ENCODE measurements at regions not wholly inside any gene's neighbourhood (a gene's known extent, or its start where the extent isn't known, plus 50 kb on each side); places are given as distances from the start of the nearest gene placed in this dataset.

DNA sequence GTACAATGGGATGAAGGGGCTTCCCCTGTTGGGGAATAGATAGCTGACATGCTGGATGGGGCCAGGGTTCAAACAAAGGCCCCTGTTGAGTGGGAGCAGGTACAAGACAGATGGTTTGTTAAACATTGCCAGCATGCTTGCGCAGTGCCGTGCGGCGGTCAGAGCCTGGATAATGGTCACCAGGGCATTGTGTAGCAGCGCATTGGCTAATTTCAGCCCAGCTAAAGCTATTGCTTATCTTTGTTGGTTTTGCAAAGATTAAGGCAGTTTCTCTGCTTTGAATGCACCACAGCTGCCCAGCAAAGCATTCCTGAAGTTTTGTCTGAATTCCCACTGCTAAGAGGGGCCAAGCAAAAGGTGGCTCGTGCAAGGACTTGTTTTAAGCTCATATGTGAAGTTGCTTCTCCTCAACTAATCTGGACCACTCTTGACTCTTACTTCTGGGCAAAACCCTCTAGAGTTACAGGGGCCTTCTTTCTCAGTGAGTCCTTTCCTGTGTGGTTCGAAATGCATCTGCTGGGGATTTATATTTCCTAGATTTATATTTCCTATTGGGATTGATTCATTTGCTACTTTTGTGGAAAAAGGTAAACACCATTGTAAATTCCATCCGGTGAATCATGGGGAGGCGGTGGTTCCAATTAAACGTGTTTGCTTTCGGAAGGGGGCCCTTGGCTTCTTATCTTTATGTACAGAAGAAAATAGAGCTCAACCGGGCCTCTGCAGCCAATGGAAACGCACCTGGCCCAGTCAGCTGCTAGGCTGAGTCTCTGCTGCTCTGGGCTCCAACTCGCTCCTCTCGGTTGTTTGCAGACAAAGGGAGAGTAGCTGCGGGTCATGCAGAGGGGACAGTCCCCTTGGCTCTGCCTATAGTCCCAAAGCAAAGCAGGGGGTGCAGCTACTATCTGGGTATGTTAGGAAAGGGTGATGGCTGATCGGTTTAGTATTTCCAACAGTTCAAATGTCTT, 72.1 kb downstream of the FOXA2 start:
- Histone ChIP-seq H3K9ac (replicated peaks in 1 of 4; ENCODE audit: extremely low read depth in 1 of 4, low read depth in 3 of 4, low read length in 3 of 4) (no peak overlapping the region), H4K8ac (ENCODE audit: extremely low read depth, insufficient read depth, low read length) (no peak overlapping the region), H2BK120ac (replicated peaks; ENCODE audit: low read depth, low read length) (no peak overlapping the region), H4K20me1 (replicated peaks in 1 of 2; ENCODE audit: control insufficient read depth in 1 of 2, insufficient read depth in 2 of 2, low read length in 2 of 2) (no peaks in the 10 kb centered on the region), H4K5ac (ENCODE audit: insufficient read length, low read depth, low read length) (no peak overlapping the region), H2BK5ac (ENCODE audit: low read depth, low read length) (no peak overlapping the region), H3K4me1 (replicated peaks in 1 of 4; ENCODE audit: control insufficient read depth in 3 of 4, insufficient read depth in 4 of 4, low read length in 3 of 4) (no peaks in the 10 kb centered on the region; a peak in 1 of 7 replicates), H3K36me3 (ENCODE audit: control insufficient read depth in 2 of 4, insufficient read depth in 4 of 4, low read length in 3 of 4) (no peaks in the 10 kb centered on the region), H2BK20ac (ENCODE audit: low read length) (no peak overlapping the region), H3K79me1 (ENCODE audit: low read depth, low read length) (no peaks in the 10 kb centered on the region), H2BK15ac (ENCODE audit: low read length) (no peak overlapping the region), H3K4me3 (ENCODE audit: extremely low read depth in 1 of 4, insufficient read depth in 2 of 4, low read depth in 3 of 4, low read length in 4 of 4) (no peak overlapping the region), H3K79me2 (ENCODE audit: control insufficient read depth in 1 of 2, insufficient read depth in 2 of 2, low read length in 2 of 2) (no peaks in the 10 kb centered on the region), H3K9me3 (ENCODE audit: insufficient read depth in 2 of 2, low read depth in 1 of 2, low read length in 1 of 2) (no peaks in the 10 kb centered on the region), H3K14ac (ENCODE audit: insufficient read length) (no peak overlapping the region), H3K4ac (replicated peaks; ENCODE audit: insufficient read length, low read depth, low read length) (no peak overlapping the region), H2AFZ (ENCODE audit: low read length) (peak overlapping the region; percentile 24; the same call in 1 of the 2 replicates), H3K18ac (ENCODE audit: extremely low read depth, low read length) (no peak overlapping the region), H3K27ac (ENCODE audit: low read depth, low read length) (no peak overlapping the region), H2BK12ac (ENCODE audit: low read depth, low read length) (no peak overlapping the region), H3K56ac (replicated peaks; ENCODE audit: insufficient read length, low read depth, low read length) (no peak overlapping the region), H3K27me3 (replicated peaks in 1 of 4; ENCODE audit: control insufficient read depth in 3 of 4, extremely low read depth in 1 of 4, insufficient read depth in 3 of 4, low read length in 3 of 4) (no peaks in the 10 kb centered on the region), H3K23ac (ENCODE audit: insufficient read length) (no peak overlapping the region), H2AK5ac (ENCODE audit: low read depth, low read length) (no peak overlapping the region), H3K23me2 (ENCODE audit: low read depth, low read length) (no peaks in the 10 kb centered on the region), H3K4me2 (ENCODE audit: insufficient read depth in 1 of 2, low read depth in 2 of 2, low read length in 2 of 2) (no peak overlapping the region), H4K91ac (replicated peaks; ENCODE audit: insufficient read length, low read length) (no peak overlapping the region)
- FAIRE-seq (no peak), DNase-seq (ENCODE audit: low read depth in 1 of 2, low spot score in 2 of 2) (no peak)
- POLR2A ChIA-PET (ENCODE audit: partially characterized antibody) = no interaction called here
- CTCF ChIA-PET (ENCODE audit: partially characterized antibody) = interaction anchor here (0.6 to 1.6 kb wide), 10 partner anchors 9 to 930 kb away, joined by 3 to 6 read pairs (median 4); no protein-coding TSS in a partner anchor
- TF ChIP-seq GABPA (IDR thresholded peaks at IDR 0.05; ENCODE audit: borderline replicate concordance, insufficient read depth, low read length) (no peak), CTBP2 (IDR thresholded peaks at IDR 0.05; ENCODE audit: borderline replicate concordance, insufficient read depth, insufficient read length, low read length) (no peak), KDM5A (IDR thresholded peaks at IDR 0.05; ENCODE audit: low read length) (no peak), CHD1 (IDR thresholded peaks at IDR 0.05; ENCODE audit: low read depth, low read length) (no peak), SRF (IDR thresholded peaks at IDR 0.05; ENCODE audit: low read depth, low read length) (no peak), YY1 (IDR thresholded peaks at IDR 0.05; ENCODE audit: low read depth, low read length) (no peak)
- 71% methylated on average over 17 of the region's 17 CpGs; no CpG with 5 or more reads in 1 of the 2 experiments for WGBS, 2 experiments (ENCODE audit: extremely low coverage in 1 of 2, insufficient coverage in 1 of 2, insufficient read length in 1 of 2, insufficient replicate concordance in 2 of 2, low coverage in 1 of 2, low lambda C conversion rate in 2 of 2, missing lambda C conversion rate in 1 of 2)

Measured in H1 (cell line).